Liver (tissue), 8 donors: ENCODE measurements at regions not wholly inside any gene's neighbourhood (a gene's known extent, or its start where the extent isn't known, plus 50 kb on each side); places are given as distances from the start of the nearest gene placed in this dataset.

Experiments
- DNase-seq: peaks from one replicate; pipeline ENCODE4 v3.0.0-alpha.2; 2017; ENCODE audit warnings: low spot score
- H3K27ac ChIP-seq, 2 donors: one replicate each; pipeline ENCODE4 v1.7.0; 2013; ENCODE audit warnings: inconsistent platforms in 2 of 2, low read length in 2 of 2, control low read depth in 1 of 2, low read depth in 1 of 2, mild to moderate bottlenecking in 1 of 2
- H3K27me3 ChIP-seq, 4 donors: one replicate each; pipeline versions ENCODE4 v1.6.1 to v1.7.0; 2013; ENCODE audit warnings: low read length in 3 of 4, inconsistent platforms in 1 of 4, mild to moderate bottlenecking in 1 of 4, moderate library complexity in 1 of 4; ENCODE audit not compliant: control insufficient read depth in 4 of 4, insufficient read depth in 4 of 4
- H3K36me3 ChIP-seq, 4 donors: one replicate each; pipeline versions ENCODE4 v1.6.1 to v1.7.0; 2013; ENCODE audit warnings: low read length in 3 of 4, mild to moderate bottlenecking in 3 of 4, low read depth in 1 of 4, moderate library complexity in 1 of 4; ENCODE audit not compliant: control insufficient read depth in 4 of 4, insufficient read depth in 3 of 4
- H3K4me1 ChIP-seq, 4 donors: one replicate each; pipeline versions ENCODE4 v1.6.1 to v1.7.0; 2013; ENCODE audit warnings: low read length in 3 of 4, mild to moderate bottlenecking in 3 of 4, moderate library complexity in 1 of 4; ENCODE audit not compliant: control insufficient read depth in 4 of 4, insufficient read depth in 4 of 4
- H3K4me3 ChIP-seq, 3 donors: one replicate each; pipeline versions ENCODE4 v1.6.1 to v1.7.0; 2013; ENCODE audit warnings: low read length in 3 of 3, control low read depth in 1 of 3, low read depth in 1 of 3, mild to moderate bottlenecking in 1 of 3
- H3K9ac ChIP-seq, 2 donors: one replicate each; pipeline ENCODE4 v1.7.0; 2013; ENCODE audit warnings: low read length in 2 of 2, mild to moderate bottlenecking in 2 of 2, moderate library complexity in 2 of 2, control low read depth in 1 of 2, low read depth in 1 of 2
- H3K9me3 ChIP-seq, 4 donors: one replicate each; pipeline versions ENCODE4 v1.6.1 to v1.7.0; 2013; ENCODE audit warnings: low read length in 3 of 4; ENCODE audit not compliant: control insufficient read depth in 4 of 4
- EGR1 ChIP-seq, 2 donors: IDR thresholded peaks; 2 replicates each; pipeline ENCODE4 v1.6.1; 2016 to 2018; ENCODE audit warnings: antibody characterized with exemption in 2 of 2, low read depth in 2 of 2
- FOXA1 ChIP-seq: IDR thresholded peaks from 2 replicates; pipeline ENCODE4 v1.6.1; 2016; ENCODE audit warnings: antibody characterized with exemption
- FOXA2 ChIP-seq: IDR thresholded peaks from 2 replicates; pipeline ENCODE4 v1.6.1; 2016; ENCODE audit warnings: antibody characterized with exemption
- GABPA ChIP-seq, 2 donors: IDR thresholded peaks in 1 of 2; conservative IDR thresholded peaks in 1 of 2; 2 replicates each; pipeline ENCODE4 v1.6.1; 2016; ENCODE audit warnings: antibody characterized with exemption in 2 of 2, mild to moderate bottlenecking in 1 of 2, moderate library complexity in 1 of 2
- HNF4A ChIP-seq, 2 donors: conservative IDR thresholded peaks; 2 replicates each; pipeline ENCODE4 v1.6.1; 2016; ENCODE audit warnings: antibody characterized with exemption in 2 of 2, mild to moderate bottlenecking in 2 of 2
- HNF4G ChIP-seq: IDR thresholded peaks from 2 replicates; pipeline ENCODE4 v1.6.1; 2016; ENCODE audit warnings: antibody characterized with exemption
- JUND ChIP-seq, 2 donors: IDR thresholded peaks; 2 replicates each; pipeline ENCODE4 v1.6.1; 2016; ENCODE audit warnings: antibody characterized with exemption in 2 of 2
- NR2F2 ChIP-seq: IDR thresholded peaks from 2 replicates; pipeline ENCODE4 v1.6.1; 2016; ENCODE audit warnings: antibody characterized with exemption
- RAD21 ChIP-seq, 2 donors: IDR thresholded peaks; 2 replicates each; pipeline ENCODE4 v1.6.1; 2016; ENCODE audit warnings: antibody characterized with exemption in 2 of 2, mild to moderate bottlenecking in 2 of 2
- RXRA ChIP-seq, 2 donors: IDR thresholded peaks; 2 replicates each; pipeline ENCODE4 v1.6.1; 2017 to 2018; ENCODE audit warnings: antibody characterized with exemption in 2 of 2, mild to moderate bottlenecking in 1 of 2
- SP1 ChIP-seq: IDR thresholded peaks from 2 replicates; pipeline ENCODE4 v1.6.1; 2018; ENCODE audit warnings: antibody characterized with exemption, mild to moderate bottlenecking
- TAF1 ChIP-seq: conservative IDR thresholded peaks from 2 replicates; pipeline ENCODE4 v1.6.1; 2016; ENCODE audit warnings: antibody characterized with exemption, mild to moderate bottlenecking
- YY1 ChIP-seq: IDR thresholded peaks from 2 replicates; pipeline ENCODE4 v1.6.1; 2016; ENCODE audit warnings: antibody characterized with exemption, mild to moderate bottlenecking
- WGBS: extraction: QIAGEN DNeasy Blood & Tissue Kit; methylation state at CpG from one replicate; pipeline ENCODE4 v1.1.7; 2013; 5-methylcytosine and 5-hydroxymethylcytosine counted together
- TF ChIP-seq, protein P1 (sequence below): fragments of 150-350 bp; IDR thresholded peaks from 2 replicates; pipeline ENCODE4 v1.5.1; 2017; ENCODE audit warnings: improper control_type of control experiment, low read depth, low read length; ENCODE audit not compliant: missing input control
- TF ChIP-seq, protein P2 (sequence below): IDR thresholded peaks from 2 replicates; pipeline ENCODE4 v1.6.1; 2016; ENCODE audit warnings: antibody characterized with exemption
- TF ChIP-seq, protein P3 (sequence below): IDR thresholded peaks from 2 replicates; pipeline ENCODE4 v1.6.1; 2016; ENCODE audit warnings: antibody characterized with exemption
- TF ChIP-seq, protein P4 (sequence below): IDR thresholded peaks from 2 replicates; pipeline ENCODE4 v1.6.1; 2016; ENCODE audit warnings: antibody characterized with exemption
- TF ChIP-seq, protein P5 (sequence below): IDR thresholded peaks from 2 replicates; pipeline ENCODE4 v1.6.1; 2016; ENCODE audit warnings: antibody characterized with exemption, mild to moderate bottlenecking
- donor health status: healthy.
- donor health status: healthy.
- donor health status: healthy.
- donor health status: healthy.
- donor health status: healthy.

DNA sequence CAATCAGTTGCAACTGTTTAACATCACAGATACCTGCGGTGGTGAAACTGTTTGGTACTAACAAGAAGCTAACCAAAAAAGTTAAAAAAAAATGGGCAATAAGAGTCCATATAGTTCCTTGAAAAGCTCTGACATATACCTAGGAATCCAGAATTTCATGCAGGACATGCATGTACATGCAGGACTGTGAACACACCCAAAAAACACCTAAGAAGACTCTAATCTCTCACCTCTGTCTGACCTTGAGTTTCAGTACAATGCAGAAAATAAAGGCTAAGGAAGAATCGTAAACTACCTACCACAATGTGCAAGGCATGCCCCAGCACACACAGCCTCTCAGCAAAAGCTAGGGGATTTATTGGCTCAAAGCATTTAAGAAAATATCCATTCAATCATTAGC lies 110.7 kb upstream of the GOLGA8J start:
- no peak for DNase-seq
- TF ChIP-seq EGR1 (IDR thresholded peaks at IDR 0.05; ENCODE audit: low read depth in 2 of 2) (no peak), FOXA1 (no peak), SP1 (no peak), YY1 (no peak), NR2F2 (no peak), HNF4G (no peak), HNF4A (conservative IDR thresholded peaks at IDR 0.05) (no peak), GABPA (IDR thresholded peaks at IDR 0.05 in 1 of 2, conservative IDR thresholded peaks at IDR 0.05 in 1 of 2) (no peak), RAD21 (IDR thresholded peaks at IDR 0.05) (no peak), JUND (IDR thresholded peaks at IDR 0.05) (no peak), FOXA2 (no peak)
- TF ChIP-seq, protein P1, sequence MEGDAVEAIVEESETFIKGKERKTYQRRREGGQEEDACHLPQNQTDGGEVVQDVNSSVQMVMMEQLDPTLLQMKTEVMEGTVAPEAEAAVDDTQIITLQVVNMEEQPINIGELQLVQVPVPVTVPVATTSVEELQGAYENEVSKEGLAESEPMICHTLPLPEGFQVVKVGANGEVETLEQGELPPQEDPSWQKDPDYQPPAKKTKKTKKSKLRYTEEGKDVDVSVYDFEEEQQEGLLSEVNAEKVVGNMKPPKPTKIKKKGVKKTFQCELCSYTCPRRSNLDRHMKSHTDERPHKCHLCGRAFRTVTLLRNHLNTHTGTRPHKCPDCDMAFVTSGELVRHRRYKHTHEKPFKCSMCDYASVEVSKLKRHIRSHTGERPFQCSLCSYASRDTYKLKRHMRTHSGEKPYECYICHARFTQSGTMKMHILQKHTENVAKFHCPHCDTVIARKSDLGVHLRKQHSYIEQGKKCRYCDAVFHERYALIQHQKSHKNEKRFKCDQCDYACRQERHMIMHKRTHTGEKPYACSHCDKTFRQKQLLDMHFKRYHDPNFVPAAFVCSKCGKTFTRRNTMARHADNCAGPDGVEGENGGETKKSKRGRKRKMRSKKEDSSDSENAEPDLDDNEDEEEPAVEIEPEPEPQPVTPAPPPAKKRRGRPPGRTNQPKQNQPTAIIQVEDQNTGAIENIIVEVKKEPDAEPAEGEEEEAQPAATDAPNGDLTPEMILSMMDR, result no peak
- TF ChIP-seq, protein P2, sequence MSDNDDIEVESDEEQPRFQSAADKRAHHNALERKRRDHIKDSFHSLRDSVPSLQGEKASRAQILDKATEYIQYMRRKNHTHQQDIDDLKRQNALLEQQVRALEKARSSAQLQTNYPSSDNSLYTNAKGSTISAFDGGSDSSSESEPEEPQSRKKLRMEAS, result no peak
- TF ChIP-seq, protein P3, sequence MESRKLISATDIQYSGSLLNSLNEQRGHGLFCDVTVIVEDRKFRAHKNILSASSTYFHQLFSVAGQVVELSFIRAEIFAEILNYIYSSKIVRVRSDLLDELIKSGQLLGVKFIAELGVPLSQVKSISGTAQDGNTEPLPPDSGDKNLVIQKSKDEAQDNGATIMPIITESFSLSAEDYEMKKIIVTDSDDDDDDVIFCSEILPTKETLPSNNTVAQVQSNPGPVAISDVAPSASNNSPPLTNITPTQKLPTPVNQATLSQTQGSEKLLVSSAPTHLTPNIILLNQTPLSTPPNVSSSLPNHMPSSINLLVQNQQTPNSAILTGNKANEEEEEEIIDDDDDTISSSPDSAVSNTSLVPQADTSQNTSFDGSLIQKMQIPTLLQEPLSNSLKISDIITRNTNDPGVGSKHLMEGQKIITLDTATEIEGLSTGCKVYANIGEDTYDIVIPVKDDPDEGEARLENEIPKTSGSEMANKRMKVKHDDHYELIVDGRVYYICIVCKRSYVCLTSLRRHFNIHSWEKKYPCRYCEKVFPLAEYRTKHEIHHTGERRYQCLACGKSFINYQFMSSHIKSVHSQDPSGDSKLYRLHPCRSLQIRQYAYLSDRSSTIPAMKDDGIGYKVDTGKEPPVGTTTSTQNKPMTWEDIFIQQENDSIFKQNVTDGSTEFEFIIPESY, result no peak
- H3K36me3 ChIP-seq, result no peaks in the 10 kb centered on the region
- H3K9me3 ChIP-seq, result peaks cover 0 to 4% (median 0%) of the 10 kb centered on the region in 4 donors
- no peak overlapping the region for H3K27ac ChIP-seq
- 96% methylated on average over 2 of the region's 2 CpGs for WGBS
- H3K9ac ChIP-seq, result no peak overlapping the region
- no peak overlapping the region for H3K4me3 ChIP-seq
- no peaks in the 10 kb centered on the region for H3K27me3 ChIP-seq
- H3K4me1 ChIP-seq, result peaks cover 5 to 26% (median 14%) of the 10 kb centered on the region in 4 donors

DNA sequence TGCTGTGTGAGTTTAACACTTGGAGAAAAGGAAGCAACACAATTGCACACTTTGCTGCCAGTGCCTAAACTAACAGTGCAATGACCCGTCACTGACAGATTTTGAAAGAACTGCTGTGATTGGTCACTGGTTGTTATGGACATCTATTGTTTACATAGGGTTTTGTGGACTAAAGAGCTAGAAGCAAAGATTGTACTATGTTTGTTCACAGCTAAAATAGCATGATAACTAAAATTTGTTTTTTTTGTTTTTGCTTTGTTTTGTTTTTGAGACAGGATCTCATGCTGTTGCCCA lies 112.4 kb upstream of the GOLGA8J start:
- 20% methylated on average over 1 of the region's 1 CpG for WGBS
- no peak overlapping the region for H3K4me3 ChIP-seq
- H3K9me3 ChIP-seq, result peaks cover 0 to 4% (median 0%) of the 10 kb centered on the region in 4 donors
- DNase-seq, result no peak
- H3K9ac ChIP-seq, result no peak overlapping the region
- no peaks in the 10 kb centered on the region for H3K27me3 ChIP-seq
- H3K36me3 ChIP-seq, result no peaks in the 10 kb centered on the region
- H3K4me1 ChIP-seq, result peaks cover 5 to 26% (median 14%) of the 10 kb centered on the region in 4 donors
- TF ChIP-seq SP1 (peak; percentile 50), TAF1 (no peak), FOXA2 (peak; percentile 79), GABPA (IDR thresholded peaks at IDR 0.05 in 1 of 2, conservative IDR thresholded peaks at IDR 0.05 in 1 of 2) (no peak), JUND (IDR thresholded peaks at IDR 0.05) (no peak), YY1 (no peak), FOXA1 (peak; percentile 14), RAD21 (IDR thresholded peaks at IDR 0.05) (no peak), HNF4A (conservative IDR thresholded peaks at IDR 0.05) (peak; percentile 23 to 43), EGR1 (IDR thresholded peaks at IDR 0.05; ENCODE audit: low read depth in 2 of 2) (no peak), NR2F2 (no peak), HNF4G (no peak), RXRA (IDR thresholded peaks at IDR 0.05) (peak; percentile 82 to 83)
- TF ChIP-seq, protein P4, sequence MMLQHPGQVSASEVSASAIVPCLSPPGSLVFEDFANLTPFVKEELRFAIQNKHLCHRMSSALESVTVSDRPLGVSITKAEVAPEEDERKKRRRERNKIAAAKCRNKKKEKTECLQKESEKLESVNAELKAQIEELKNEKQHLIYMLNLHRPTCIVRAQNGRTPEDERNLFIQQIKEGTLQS, result no peak
- TF ChIP-seq, protein P1, result no peak
- TF ChIP-seq, protein P5, sequence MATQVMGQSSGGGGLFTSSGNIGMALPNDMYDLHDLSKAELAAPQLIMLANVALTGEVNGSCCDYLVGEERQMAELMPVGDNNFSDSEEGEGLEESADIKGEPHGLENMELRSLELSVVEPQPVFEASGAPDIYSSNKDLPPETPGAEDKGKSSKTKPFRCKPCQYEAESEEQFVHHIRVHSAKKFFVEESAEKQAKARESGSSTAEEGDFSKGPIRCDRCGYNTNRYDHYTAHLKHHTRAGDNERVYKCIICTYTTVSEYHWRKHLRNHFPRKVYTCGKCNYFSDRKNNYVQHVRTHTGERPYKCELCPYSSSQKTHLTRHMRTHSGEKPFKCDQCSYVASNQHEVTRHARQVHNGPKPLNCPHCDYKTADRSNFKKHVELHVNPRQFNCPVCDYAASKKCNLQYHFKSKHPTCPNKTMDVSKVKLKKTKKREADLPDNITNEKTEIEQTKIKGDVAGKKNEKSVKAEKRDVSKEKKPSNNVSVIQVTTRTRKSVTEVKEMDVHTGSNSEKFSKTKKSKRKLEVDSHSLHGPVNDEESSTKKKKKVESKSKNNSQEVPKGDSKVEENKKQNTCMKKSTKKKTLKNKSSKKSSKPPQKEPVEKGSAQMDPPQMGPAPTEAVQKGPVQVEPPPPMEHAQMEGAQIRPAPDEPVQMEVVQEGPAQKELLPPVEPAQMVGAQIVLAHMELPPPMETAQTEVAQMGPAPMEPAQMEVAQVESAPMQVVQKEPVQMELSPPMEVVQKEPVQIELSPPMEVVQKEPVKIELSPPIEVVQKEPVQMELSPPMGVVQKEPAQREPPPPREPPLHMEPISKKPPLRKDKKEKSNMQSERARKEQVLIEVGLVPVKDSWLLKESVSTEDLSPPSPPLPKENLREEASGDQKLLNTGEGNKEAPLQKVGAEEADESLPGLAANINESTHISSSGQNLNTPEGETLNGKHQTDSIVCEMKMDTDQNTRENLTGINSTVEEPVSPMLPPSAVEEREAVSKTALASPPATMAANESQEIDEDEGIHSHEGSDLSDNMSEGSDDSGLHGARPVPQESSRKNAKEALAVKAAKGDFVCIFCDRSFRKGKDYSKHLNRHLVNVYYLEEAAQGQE, result no peak
- TF ChIP-seq, protein P2, result no peak
- TF ChIP-seq, protein P3, result no peak
- no peak overlapping the region for H3K27ac ChIP-seq
